ENCODE measurements at regions not wholly inside any gene's neighbourhood (a gene's known extent, or its start where the extent isn't known, plus 50 kb on each side); places are given as distances from the start of the nearest gene placed in this dataset.
"Not testable (repeated sequence)": the region's sequence is repeated elsewhere in the genome, so short reads cannot be mapped to it uniquely, and the experiment has no call there.

- DNase-seq, result no peak
These were observed 532.3 kb upstream of the ATP11B start for GRCh38 chr3:182261041-182261440.

GRCh38 chr3:182268711-182269110 is 524.6 kb upstream of the ATP11B start:
- no peak for DNase-seq

- DNase-seq, result no peak
These were observed 516.8 kb upstream of the ATP11B start for GRCh38 chr3:182276512-182276911.

- no peak for DNase-seq
These were observed 508.5 kb upstream of the ATP11B start for GRCh38 chr3:182284793-182285192.

GRCh38 chr3:182292591-182292990 is 500.7 kb upstream of the ATP11B start:
- no peak for DNase-seq

- no peak for DNase-seq
These were observed 499.0 kb upstream of the ATP11B start for GRCh38 chr3:182294256-182294655.

- DNase-seq, result no peak
These were observed 498.6 kb upstream of the ATP11B start for GRCh38 chr3:182294696-182295095.

GRCh38 chr3:182300266-182300665 is 493.0 kb upstream of the ATP11B start:
- DNase-seq, result no peak

- no peak for DNase-seq
These were observed 490.1 kb upstream of the ATP11B start for GRCh38 chr3:182303169-182303568.

GRCh38 chr3:182305881-182306665 is 487.2 kb upstream of the ATP11B start:
- no peak for DNase-seq

GRCh38 chr3:182308328-182308727 is 485.0 kb upstream of the ATP11B start:
- no peak for DNase-seq

GRCh38 chr3:182309120-182309519 is 484.2 kb upstream of the ATP11B start:
- DNase-seq, result no peak

GRCh38 chr3:182315313-182315712 is 478.0 kb upstream of the ATP11B start:
- DNase-seq, result no peak

- no peak for DNase-seq
These were observed 470.1 kb upstream of the ATP11B start for GRCh38 chr3:182323126-182323700.

- DNase-seq, result no peak
These were observed 469.4 kb upstream of the ATP11B start for GRCh38 chr3:182323898-182324297.

GRCh38 chr3:182325213-182325950 is 467.9 kb upstream of the ATP11B start:
- DNase-seq, result no peak

- DNase-seq, result no peak
These were observed 466.1 kb upstream of the ATP11B start for GRCh38 chr3:182327196-182327681.

- no peak for DNase-seq
These were observed 462.7 kb upstream of the ATP11B start for GRCh38 chr3:182330646-182331045.

GRCh38 chr3:182331341-182331740 is 462.0 kb upstream of the ATP11B start:
- no peak for DNase-seq

- DNase-seq, result no peak
These were observed 451.1 kb upstream of the ATP11B start for GRCh38 chr3:182342252-182342651.

- not testable (repeated sequence) for DNase-seq
These were observed 449.3 kb upstream of the ATP11B start for GRCh38 chr3:182344026-182344425.

- no peak for DNase-seq
These were observed 444.3 kb upstream of the ATP11B start for GRCh38 chr3:182349051-182349450.

- DNase-seq, result no peak
These were observed 443.3 kb upstream of the ATP11B start for GRCh38 chr3:182349951-182350517.
